ENCODE measurements at regions not wholly inside any gene's neighbourhood (a gene's known extent, or its start where the extent isn't known, plus 50 kb on each side); places are given as distances from the start of the nearest gene placed in this dataset.
A peak's percentile ranks its signal among the peaks of the same experiment; 100 is the strongest.

DNA sequence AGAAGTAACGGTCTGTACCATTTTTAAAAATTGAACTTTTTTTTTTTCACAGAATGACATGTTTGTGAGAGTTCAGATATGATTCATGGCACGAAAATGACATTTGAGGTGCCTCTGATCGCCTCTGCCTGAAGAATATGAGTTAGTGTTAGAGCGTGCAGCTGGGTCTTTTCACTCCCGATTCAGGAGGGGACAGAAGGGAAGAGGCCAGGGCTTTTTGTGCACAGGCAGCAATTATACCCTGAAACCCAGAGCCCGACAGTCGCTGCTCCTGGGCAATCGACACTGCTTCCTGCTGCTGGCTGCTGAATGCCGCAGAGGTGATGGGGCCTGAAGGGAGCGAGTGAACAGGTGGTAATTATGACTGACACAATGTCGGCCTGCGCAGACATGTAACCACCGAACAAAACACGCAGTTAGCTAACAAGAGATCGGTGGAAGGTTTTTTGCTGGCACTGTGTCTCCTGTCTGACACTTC is 652.0 kb upstream of the NOX3 start:
- H4K91ac ChIP-seq (ENCODE audit: insufficient read depth, low read depth, low read length), result no peak overlapping the region
- CTCF ChIA-PET, result interaction anchor here (1.4 kb wide), 1 partner anchor 11 kb away, joined by 3 read pairs; no protein-coding TSS in a partner anchor
- intact Hi-C loops (cut with micrococcal nuclease), result loop anchor here (2.0 to 10.0 kb wide), 2 partner anchors 303 to 781 kb away; no protein-coding TSS in a partner anchor
- 0 out of 2 replicates have a peak overlapping the region, but pooled peaks have one; percentile 32 for H3K23ac ChIP-seq (ENCODE audit: low read depth, low read length)
- peak overlapping the region; percentile 26; the same call in 1 of the 2 replicates for H2BK120ac ChIP-seq (ENCODE audit: low read depth, low read length)
- no peak overlapping the region for H4K5ac ChIP-seq (ENCODE audit: low read depth, low read length)
- H3K9me1 ChIP-seq (ENCODE audit: insufficient read depth, low read length), result no peaks in the 10 kb centered on the region
- H3K36me3 ChIP-seq (ENCODE audit: control insufficient read depth, insufficient read depth, low read length), result no peaks in the 10 kb centered on the region
- H2AK5ac ChIP-seq (ENCODE audit: low read depth, low read length), result no peak overlapping the region
- H3K4me3 ChIP-seq (ENCODE audit: insufficient read depth, low read depth, low read length), result no peak overlapping the region
- 0 out of 2 replicates have a peak overlapping the region, but pooled peaks have one; percentile 37 for H3K4ac ChIP-seq (ENCODE audit: low read depth, low read length)
- TF ChIP-seq FOS (IDR thresholded peaks at IDR 0.05; ENCODE audit: low read depth, low read length) (no peak), MAZ (IDR thresholded peaks at IDR 0.05; ENCODE audit: borderline replicate concordance, low read depth, low read length) (no peak), NFE2L2 (IDR thresholded peaks at IDR 0.05; ENCODE audit: low read depth, low read length) (no peak), MAFK (IDR thresholded peaks at IDR 0.05; ENCODE audit: low read depth, low read length) (no peak), CHD1 (IDR thresholded peaks at IDR 0.05; ENCODE audit: low read depth, low read length) (no peak), RFX5 (IDR thresholded peaks at IDR 0.05; ENCODE audit: low read depth, low read length) (no peak), CEBPB (IDR thresholded peaks at IDR 0.05; ENCODE audit: low read depth, low read length) (no peak), MXI1 (IDR thresholded peaks at IDR 0.05; ENCODE audit: borderline replicate concordance, low read depth, low read length) (no peak), CTCF (conservative IDR thresholded peaks at IDR 0.05; ENCODE audit: low read depth, low read length) (no peak), ELK1 (IDR thresholded peaks at IDR 0.05; ENCODE audit: borderline replicate concordance, low read depth, low read length) (no peak), SMC3 (IDR thresholded peaks at IDR 0.05; ENCODE audit: low read depth, low read length) (no peak), BHLHE40 (IDR thresholded peaks at IDR 0.05; ENCODE audit: low read depth, low read length) (no peak), RAD21 (IDR thresholded peaks at IDR 0.05; ENCODE audit: low read length) (no peak), RCOR1 (IDR thresholded peaks at IDR 0.05; ENCODE audit: insufficient replicate concordance, low read length) (no peak), POLR2A (IDR thresholded peaks at IDR 0.05; ENCODE audit: low read depth, low read length) (no peak)
- TF ChIP-seq, protein P1, sequence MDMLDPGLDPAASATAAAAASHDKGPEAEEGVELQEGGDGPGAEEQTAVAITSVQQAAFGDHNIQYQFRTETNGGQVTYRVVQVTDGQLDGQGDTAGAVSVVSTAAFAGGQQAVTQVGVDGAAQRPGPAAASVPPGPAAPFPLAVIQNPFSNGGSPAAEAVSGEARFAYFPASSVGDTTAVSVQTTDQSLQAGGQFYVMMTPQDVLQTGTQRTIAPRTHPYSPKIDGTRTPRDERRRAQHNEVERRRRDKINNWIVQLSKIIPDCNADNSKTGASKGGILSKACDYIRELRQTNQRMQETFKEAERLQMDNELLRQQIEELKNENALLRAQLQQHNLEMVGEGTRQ (IDR thresholded peaks at IDR 0.05; ENCODE audit: low read depth, low read length), result no peak
- H3K18ac ChIP-seq (ENCODE audit: low read depth, low read length), result no peak overlapping the region
- H3K27me3 ChIP-seq (ENCODE audit: control insufficient read depth, insufficient read depth, low read length), result no peaks in the 10 kb centered on the region
- no peak overlapping the region for H2BK20ac ChIP-seq (ENCODE audit: low read depth, low read length)
- ATAC-seq (ENCODE audit: low read depth) (peak; percentile 33), DNase-seq (no peak)
- dilution Hi-C loops (cut with HindIII; ENCODE audit: low sequenced_read_pairs, unreplicated experiment), result no loop called here
- H2BK15ac ChIP-seq (ENCODE audit: low read depth, low read length), result 0 out of 3 replicates have a peak overlapping the region, but pooled peaks have one; percentile 26
- H2AK9ac ChIP-seq (replicated peaks; ENCODE audit: low read depth, low read length, poor library complexity), result no peak overlapping the region
- no peak overlapping the region for H4K8ac ChIP-seq (ENCODE audit: low read depth in 2 of 2, low read length in 2 of 2)
- no peak overlapping the region for H3K14ac ChIP-seq (replicated peaks; ENCODE audit: low read depth, low read length)
- H3K4me2 ChIP-seq (ENCODE audit: low read depth, low read length), result peak overlapping the region; percentile 49
- no peak overlapping the region for H3K27ac ChIP-seq (ENCODE audit: insufficient read depth, low read length)
- no peak overlapping the region for H3K9ac ChIP-seq (ENCODE audit: low read depth, low read length)
- in situ Hi-C loops (cut with MboI; ENCODE audit: low sequenced_read_pairs), result no loop called here
- POLR2A ChIA-PET (ENCODE audit: unreplicated experiment), result no interaction called here
- H3K79me1 ChIP-seq (ENCODE audit: low read depth in 1 of 2, low read length in 2 of 2), result no peaks in the 10 kb centered on the region
- H3K9me3 ChIP-seq (ENCODE audit: control insufficient read depth, insufficient read depth, low read length), result no peaks in the 10 kb centered on the region
- H3K56ac ChIP-seq (ENCODE audit: extremely low read depth, insufficient read depth, low read length), result no peak overlapping the region
- 0% methylated on average over 1 of the region's 15 CpGs; no CpG with 5 or more reads in 1 of the 2 experiments for WGBS, 2 experiments (ENCODE audit: extremely low coverage in 2 of 2, insufficient read length in 1 of 2)
- no peak overlapping the region for H2BK5ac ChIP-seq (ENCODE audit: low read depth, low read length, poor library complexity, severe bottlenecking)
- H3K4me1 ChIP-seq (ENCODE audit: control insufficient read depth, insufficient read depth, low read length), result peaks cover 5% of the 10 kb centered on the region
- peak overlapping the region; percentile 14 for H2AFZ ChIP-seq (replicated peaks; ENCODE audit: low read length, poor library complexity)
- no TSS peak for BruUV-seq (replicated peaks)
- H4K20me1 ChIP-seq (ENCODE audit: insufficient read depth, low read length), result no peaks in the 10 kb centered on the region
